NCI-H128 (cell line): ENCODE measurements at regions not wholly inside any gene's neighbourhood (a gene's known extent, or its start where the extent isn't known, plus 50 kb on each side); places are given as distances from the start of the nearest gene placed in this dataset.
"Not testable (repeated sequence)": the region's sequence is repeated elsewhere in the genome, so short reads cannot be mapped to it uniquely, and the experiment has no call there.

ENCODE experiments used
- DNase-seq: peaks from one replicate; lab custom pipeline; 2025; ENCODE audit not compliant: unreplicated experiment; lab: John Stamatoyannopoulos, UW

GRCh38 chr18:46226461-46226860, 122.3 kb downstream of the HAUS1 start:
- DNase-seq: no peak

- DNase-seq: not testable (repeated sequence)
Observed at GRCh38 chr18:46229641-46230040, 125.5 kb downstream of the HAUS1 start.

GRCh38 chr18:46236156-46236555, 132.0 kb downstream of the HAUS1 start:
- DNase-seq: no peak

GRCh38 chr18:46237891-46238290, 133.7 kb downstream of the HAUS1 start:
- no peak for DNase-seq

GRCh38 chr18:46239549-46239948, 135.4 kb downstream of the HAUS1 start:
- no peak for DNase-seq

- DNase-seq: no peak
Observed at GRCh38 chr18:46239998-46240397, 135.8 kb downstream of the HAUS1 start.

- DNase-seq: not testable (repeated sequence)
Observed at GRCh38 chr18:46241393-46241792, 137.2 kb downstream of the HAUS1 start.

GRCh38 chr18:46242183-46242582, 138.0 kb downstream of the HAUS1 start:
- no peak for DNase-seq

GRCh38 chr18:46243095-46243494, 138.9 kb downstream of the HAUS1 start:
- no peak for DNase-seq

- no peak for DNase-seq
Observed at GRCh38 chr18:46243673-46244072, 139.5 kb downstream of the HAUS1 start.

GRCh38 chr18:46246101-46246500, 141.9 kb downstream of the HAUS1 start:
- DNase-seq: no peak

- no peak for DNase-seq
Observed at GRCh38 chr18:46247942-46248341, 143.8 kb downstream of the HAUS1 start.

GRCh38 chr18:46250084-46250811, 146.1 kb downstream of the HAUS1 start:
- no peak for DNase-seq

GRCh38 chr18:46250812-46251173, 146.6 kb downstream of the HAUS1 start:
- no peak for DNase-seq

- DNase-seq: no peak
Observed at GRCh38 chr18:46252759-46253158, 148.6 kb downstream of the HAUS1 start.

GRCh38 chr18:46253498-46253897, 149.3 kb downstream of the HAUS1 start:
- no peak for DNase-seq

- DNase-seq: no peak
Observed at GRCh38 chr18:46256078-46256477, 151.9 kb downstream of the HAUS1 start.

- no peak for DNase-seq
Observed at GRCh38 chr18:46257366-46257765, 153.2 kb downstream of the HAUS1 start.

- no peak for DNase-seq
Observed at GRCh38 chr18:46260016-46260878, 156.1 kb downstream of the HAUS1 start.

- DNase-seq: no peak
Observed at GRCh38 chr18:46260879-46261143, 156.6 kb downstream of the HAUS1 start.

- no peak for DNase-seq
Observed at GRCh38 chr18:46261799-46262198, 157.6 kb downstream of the HAUS1 start.

- DNase-seq: no peak
Observed at GRCh38 chr18:46262856-46263255, 158.7 kb downstream of the HAUS1 start.

- DNase-seq: no peak
Observed at GRCh38 chr18:46264255-46264654, 160.1 kb downstream of the HAUS1 start.
